Keratinocyte (primary cell): ENCODE measurements at regions not wholly inside any gene's neighbourhood (a gene's known extent, or its start where the extent isn't known, plus 50 kb on each side); places are given as distances from the start of the nearest gene placed in this dataset.

Experiments used
- DNase-seq: peaks from one replicate; pipeline ENCODE4 v3.0.0-alpha.2; 2011; ENCODE audit warnings: low read depth, missing footprints, low spot score
- FAIRE-seq: peaks from 2 replicates; lab custom pipeline; 2011; peaks lifted over from hg19 to GRCh38; lab: Jason Lieb, UNC
- H2AFZ ChIP-seq: 2 replicates; pipeline ENCODE4 v1.6.0; 2012; ENCODE audit warnings: low read length, control low read depth, inconsistent platforms; ENCODE audit not compliant: control insufficient read depth
- H3K27ac ChIP-seq: 2 replicates; pipeline ENCODE4 v1.5.1; 2011; ENCODE audit warnings: low read length; ENCODE audit not compliant: control insufficient read depth, insufficient read depth
- H3K27me3 ChIP-seq: 3 replicates; pipeline ENCODE4 v1.6.0; 2011; ENCODE audit warnings: low read length; ENCODE audit not compliant: control insufficient read depth, insufficient read depth; ENCODE audit errors: extremely low read depth
- H3K36me3 ChIP-seq, 2 experiments: 2 replicates in 1 of 2; 3 replicates in 1 of 2; pipeline ENCODE4 v1.5.1; 2011; ENCODE audit warnings: low read length in 2 of 2, mild to moderate bottlenecking in 1 of 2; ENCODE audit not compliant: control insufficient read depth in 2 of 2, insufficient read depth in 2 of 2; ENCODE audit errors: extremely low read depth in 1 of 2
- H3K4me1 ChIP-seq: 3 replicates; pipeline ENCODE4 v1.5.1; 2011; ENCODE audit warnings: low read length; ENCODE audit not compliant: control insufficient read depth, insufficient read depth; ENCODE audit errors: extremely low read depth
- H3K4me2 ChIP-seq: 3 replicates; pipeline ENCODE4 v1.6.0; 2011; ENCODE audit warnings: low read depth, low read length; ENCODE audit not compliant: control insufficient read depth, insufficient read depth; ENCODE audit errors: extremely low read depth
- H3K4me3 ChIP-seq, 3 experiments: fragments of 200-600 bp in 1 of 3; sonication (generic) in 1 of 3; 2 replicates in 2 of 3; 3 replicates in 1 of 3; pipeline ENCODE4 v1.5.1; 2011 to 2016; ENCODE audit warnings: low read length in 3 of 3, mild to moderate bottlenecking in 3 of 3, control low read depth in 2 of 3, inconsistent platforms in 1 of 3, low read depth in 1 of 3, mixed read lengths in 1 of 3, mixed run types in 1 of 3, moderate library complexity in 1 of 3; ENCODE audit not compliant: control insufficient read depth in 2 of 3, insufficient read depth in 2 of 3; ENCODE audit errors: extremely low read depth in 1 of 3
- H3K79me2 ChIP-seq: 2 replicates; pipeline ENCODE4 v1.6.0; 2012; ENCODE audit warnings: low read length; ENCODE audit not compliant: control insufficient read depth, insufficient read depth
- H3K9ac ChIP-seq: 3 replicates; pipeline ENCODE4 v1.6.0; 2011; ENCODE audit warnings: low read length; ENCODE audit not compliant: control insufficient read depth, insufficient read depth; ENCODE audit errors: extremely low read depth
- H3K9me1 ChIP-seq: 3 replicates; pipeline ENCODE4 v1.6.0; 2011; ENCODE audit warnings: low read length; ENCODE audit not compliant: control insufficient read depth, insufficient read depth; ENCODE audit errors: extremely low read depth
- H3K9me3 ChIP-seq: 2 replicates; pipeline ENCODE4 v1.5.1; 2012; ENCODE audit warnings: low read depth, low read length; ENCODE audit not compliant: control insufficient read depth
- H4K20me1 ChIP-seq: 3 replicates; pipeline ENCODE4 v1.6.0; 2011; ENCODE audit warnings: low read length; ENCODE audit not compliant: control insufficient read depth, insufficient read depth; ENCODE audit errors: extremely low read depth
- CTCF ChIP-seq, 3 experiments: IDR thresholded peaks in 1 of 3; conservative IDR thresholded peaks in 1 of 3; optimal IDR thresholded peaks in 1 of 3; 2 replicates in 2 of 3; 3 replicates in 1 of 3; pipeline versions ENCODE3 to v1.5.1; 2011; ENCODE audit warnings: low read length in 3 of 3, mild to moderate bottlenecking in 3 of 3, moderate library complexity in 2 of 3, control low read depth in 1 of 3, inconsistent platforms in 1 of 3; ENCODE audit not compliant: insufficient read depth in 2 of 3; ENCODE audit errors: extremely low read depth in 1 of 3
- EZH2 ChIP-seq: IDR thresholded peaks from one replicate; pipeline ENCODE4 v1.6.1; 2012; ENCODE audit warnings: inconsistent platforms, mild to moderate bottlenecking, low read length, moderate library complexity
- dilution Hi-C: fragments of 300-500 bp; cut with MboI; formaldehyde crosslinking; loops from one replicate; pipeline ENCODE4 v1.7.0; 2020; ENCODE audit warnings: low sequenced_read_pairs; ENCODE audit not compliant: extremely low pct_ligation_motif_present

GRCh38 chr2:173467751-173468150, 113.1 kb downstream of the CDCA7 start:
- Histone ChIP-seq H3K4me3 (no peak overlapping the region), H3K79me2 (no peaks in the 10 kb centered on the region), H3K9ac (no peak overlapping the region), H2AFZ (no peak overlapping the region), H3K27me3 (no peaks in the 10 kb centered on the region), H3K27ac (no peak overlapping the region), H3K9me1 (no peaks in the 10 kb centered on the region), H3K4me1 (no peaks in the 10 kb centered on the region), H4K20me1 (no peaks in the 10 kb centered on the region), H3K36me3 (no peaks in the 10 kb centered on the region), H3K9me3 (no peaks in the 10 kb centered on the region), H3K4me2 (no peak overlapping the region)
- TF ChIP-seq EZH2 = no peak
- TF ChIP-seq CTCF (optimal IDR thresholded peaks at IDR 0.05 in 1 of 3, IDR thresholded peaks at IDR 0.05 in 1 of 3, conservative IDR thresholded peaks at IDR 0.05 in 1 of 3; ENCODE audit: extremely low read depth in 1 of 3, insufficient read depth in 2 of 3, low read length in 3 of 3) = no peak
- DNase-seq = no peak
- no peak for FAIRE-seq
- dilution Hi-C loops = no loop called here

GRCh38 chr2:173468266-173468793, 113.7 kb downstream of the CDCA7 start:
- Histone ChIP-seq H3K9me3 (no peaks in the 10 kb centered on the region), H3K4me2 (no peak overlapping the region), H3K9me1 (no peaks in the 10 kb centered on the region), H3K4me1 (no peaks in the 10 kb centered on the region), H2AFZ (no peak overlapping the region), H3K79me2 (no peaks in the 10 kb centered on the region), H3K27ac (no peak overlapping the region), H3K4me3 (no peak overlapping the region), H3K27me3 (no peaks in the 10 kb centered on the region), H3K36me3 (no peaks in the 10 kb centered on the region), H4K20me1 (no peaks in the 10 kb centered on the region), H3K9ac (no peak overlapping the region)
- dilution Hi-C loops = no loop called here
- DNase-seq (no peak), FAIRE-seq (no peak)
- TF ChIP-seq EZH2 (no peak), CTCF (optimal IDR thresholded peaks at IDR 0.05 in 1 of 3, IDR thresholded peaks at IDR 0.05 in 1 of 3, conservative IDR thresholded peaks at IDR 0.05 in 1 of 3; ENCODE audit: extremely low read depth in 1 of 3, insufficient read depth in 2 of 3, low read length in 3 of 3) (no peak)
